Lung (tissue), 11 donors: ENCODE measurements at regions not wholly inside any gene's neighbourhood (a gene's known extent, or its start where the extent isn't known, plus 50 kb on each side); places are given as distances from the start of the nearest gene placed in this dataset.

Source experiments
- ATAC-seq: fragments of 200-7000 bp; cut with Tn5 transposase; one replicate; pipeline ENCODE4 v1.9.1; 2020; ENCODE audit warnings: moderate number of reproducible peaks; ENCODE audit not compliant: insufficient read depth, low FRiP score
- DNase-seq, 3 donors: peaks; one replicate each; pipeline ENCODE4 v3.0.0-alpha.2; 2013 to 2017
- H3K27ac ChIP-seq, 2 donors: one replicate each; pipeline ENCODE4 v1.5.1; 2013; ENCODE audit warnings: mild to moderate bottlenecking in 2 of 2, moderate library complexity in 2 of 2, control low read depth in 1 of 2, inconsistent platforms in 1 of 2, low read depth in 1 of 2, low read length in 1 of 2
- H3K27me3 ChIP-seq, 3 donors: one replicate each; pipeline ENCODE4 v1.5.1; 2013; ENCODE audit warnings: low read length in 2 of 3; ENCODE audit not compliant: control insufficient read depth in 3 of 3, insufficient read depth in 3 of 3
- H3K36me3 ChIP-seq, 4 donors: one replicate each; pipeline ENCODE4 v1.5.1; 2013; ENCODE audit warnings: low read length in 4 of 4, mild to moderate bottlenecking in 1 of 4, moderate library complexity in 1 of 4; ENCODE audit not compliant: control insufficient read depth in 4 of 4, insufficient read depth in 4 of 4
- H3K4me1 ChIP-seq, 5 donors: one replicate each; pipeline ENCODE4 v1.5.1; 2013; ENCODE audit warnings: low read length in 5 of 5, mild to moderate bottlenecking in 2 of 5, moderate library complexity in 1 of 5; ENCODE audit not compliant: control insufficient read depth in 5 of 5, insufficient read depth in 5 of 5
- H3K4me3 ChIP-seq: one replicate; pipeline ENCODE4 v1.5.1; 2013; ENCODE audit warnings: mild to moderate bottlenecking, control low read depth, moderate library complexity
- H3K9ac ChIP-seq, 2 donors: one replicate each; pipeline ENCODE4 v1.5.1; 2013; ENCODE audit warnings: low read length in 2 of 2, control low read depth in 1 of 2; ENCODE audit not compliant: insufficient read depth in 1 of 2
- H3K9me3 ChIP-seq, 4 donors: one replicate each; pipeline ENCODE4 v1.5.1; 2013; ENCODE audit warnings: low read length in 3 of 4, mild to moderate bottlenecking in 1 of 4, moderate library complexity in 1 of 4; ENCODE audit not compliant: control insufficient read depth in 4 of 4, insufficient read depth in 3 of 4
- CTCF ChIP-seq: IDR thresholded peaks from 2 replicates; pipeline ENCODE4 v1.5.1; 2012; ENCODE audit warnings: mild to moderate bottlenecking; ENCODE audit errors: control extremely low read depth, extremely low read depth
- WGBS, 2 donors: extraction: QIAGEN DNeasy Blood & Tissue Kit; methylation state at CpG; one replicate each; pipeline ENCODE4 v1.1.7; 2013; 5-methylcytosine and 5-hydroxymethylcytosine counted together
- donor health status: control.
- donor health status: control.
- donor health status: Bipolar disorder and iron deficiency.
- donor health status: healthy.
- donor health status: DM: yes; HTN: yes; CAD: no.

- no peaks in the 10 kb centered on the region for H3K36me3 ChIP-seq
- no peak for TF ChIP-seq CTCF
- peaks cover 0 to 22% (median 9%) of the 10 kb centered on the region in 5 donors for H3K4me1 ChIP-seq
- H3K9me3 ChIP-seq, result no peaks in the 10 kb centered on the region
- peak; percentile 96 for ATAC-seq
- H3K27ac ChIP-seq, result peak overlapping the region; percentile 48 to 88
- peak overlapping the region in 1 of 2 donors; percentile 61 for H3K9ac ChIP-seq
- WGBS, 2 donors, result 0 to 1% methylated on average over 22 of the region's 22 CpGs
- no peaks in the 10 kb centered on the region for H3K27me3 ChIP-seq
- no peak overlapping the region for H3K4me3 ChIP-seq
- DNase-seq, result peak; percentile 93 to 97 (median 96)
Observed at GRCh38 chr4:38318737-38319455, 345.1 kb upstream of the KLF3 start.

- DNase-seq (peak; percentile 97 to 98 (median 98)), ATAC-seq (peak; percentile 85)
- H3K36me3 ChIP-seq, result no peaks in the 10 kb centered on the region
- peak overlapping the region in 1 of 2 donors; percentile 43 for H3K27ac ChIP-seq
- no peaks in the 10 kb centered on the region for H3K27me3 ChIP-seq
- TF ChIP-seq CTCF, result peak; percentile 97
- WGBS, 2 donors, result 19 to 20% methylated on average over 17 of the region's 17 CpGs
- H3K9ac ChIP-seq, result peak overlapping the region in 1 of 2 donors; percentile 61
- peaks cover 0 to 22% (median 9%) of the 10 kb centered on the region in 5 donors for H3K4me1 ChIP-seq
- H3K9me3 ChIP-seq, result no peaks in the 10 kb centered on the region
- no peak overlapping the region for H3K4me3 ChIP-seq
Observed at GRCh38 chr4:38319456-38320342, 344.3 kb upstream of the KLF3 start.

GRCh38 chr4:38320343-38320695 is 343.7 kb upstream of the KLF3 start:
- Histone ChIP-seq H3K4me3 (no peak overlapping the region), H3K36me3 (no peaks in the 10 kb centered on the region), H3K27ac (peak overlapping the region in 1 of 2 donors; percentile 43), H3K4me1 (peaks cover 0 to 22% (median 9%) of the 10 kb centered on the region in 5 donors), H3K9me3 (peaks cover 0 to 1% (median 0%) of the 10 kb centered on the region in 4 donors), H3K9ac (no peak overlapping the region), H3K27me3 (no peaks in the 10 kb centered on the region)
- TF ChIP-seq CTCF, result no peak
- 85 to 89% methylated on average over 5 of the region's 5 CpGs for WGBS, 2 donors
- ATAC-seq (no peak), DNase-seq (no peak)
